ENCODE measurements at regions not wholly inside any gene's neighbourhood (a gene's known extent, or its start where the extent isn't known, plus 50 kb on each side); places are given as distances from the start of the nearest gene placed in this dataset.

DNA sequence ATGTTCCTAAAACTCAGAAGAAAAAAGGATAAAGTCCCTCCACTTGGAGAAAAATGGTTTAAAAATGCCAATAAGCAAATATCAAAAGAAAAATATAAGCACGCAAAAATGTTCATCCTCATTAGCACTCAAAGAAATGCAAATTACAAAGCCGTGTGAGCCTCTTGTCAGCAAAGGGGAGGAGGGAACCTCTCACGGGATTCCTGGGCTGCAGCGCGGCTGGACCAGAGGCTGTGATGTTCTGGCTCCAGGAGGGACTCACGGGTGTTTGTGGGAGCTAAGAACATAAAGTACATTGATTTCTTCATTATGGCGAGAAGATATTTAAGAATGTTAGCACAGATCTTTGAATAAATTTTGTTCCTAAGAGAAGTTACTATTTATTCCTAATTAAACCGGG, 1451.2 kb downstream of the BRD1 start:
- FAIRE-seq: no peak
- TF ChIP-seq, protein P1, sequence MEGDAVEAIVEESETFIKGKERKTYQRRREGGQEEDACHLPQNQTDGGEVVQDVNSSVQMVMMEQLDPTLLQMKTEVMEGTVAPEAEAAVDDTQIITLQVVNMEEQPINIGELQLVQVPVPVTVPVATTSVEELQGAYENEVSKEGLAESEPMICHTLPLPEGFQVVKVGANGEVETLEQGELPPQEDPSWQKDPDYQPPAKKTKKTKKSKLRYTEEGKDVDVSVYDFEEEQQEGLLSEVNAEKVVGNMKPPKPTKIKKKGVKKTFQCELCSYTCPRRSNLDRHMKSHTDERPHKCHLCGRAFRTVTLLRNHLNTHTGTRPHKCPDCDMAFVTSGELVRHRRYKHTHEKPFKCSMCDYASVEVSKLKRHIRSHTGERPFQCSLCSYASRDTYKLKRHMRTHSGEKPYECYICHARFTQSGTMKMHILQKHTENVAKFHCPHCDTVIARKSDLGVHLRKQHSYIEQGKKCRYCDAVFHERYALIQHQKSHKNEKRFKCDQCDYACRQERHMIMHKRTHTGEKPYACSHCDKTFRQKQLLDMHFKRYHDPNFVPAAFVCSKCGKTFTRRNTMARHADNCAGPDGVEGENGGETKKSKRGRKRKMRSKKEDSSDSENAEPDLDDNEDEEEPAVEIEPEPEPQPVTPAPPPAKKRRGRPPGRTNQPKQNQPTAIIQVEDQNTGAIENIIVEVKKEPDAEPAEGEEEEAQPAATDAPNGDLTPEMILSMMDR (IDR thresholded peaks at IDR 0.05; ENCODE audit: insufficient read depth, missing control alignments): no peak

DNA sequence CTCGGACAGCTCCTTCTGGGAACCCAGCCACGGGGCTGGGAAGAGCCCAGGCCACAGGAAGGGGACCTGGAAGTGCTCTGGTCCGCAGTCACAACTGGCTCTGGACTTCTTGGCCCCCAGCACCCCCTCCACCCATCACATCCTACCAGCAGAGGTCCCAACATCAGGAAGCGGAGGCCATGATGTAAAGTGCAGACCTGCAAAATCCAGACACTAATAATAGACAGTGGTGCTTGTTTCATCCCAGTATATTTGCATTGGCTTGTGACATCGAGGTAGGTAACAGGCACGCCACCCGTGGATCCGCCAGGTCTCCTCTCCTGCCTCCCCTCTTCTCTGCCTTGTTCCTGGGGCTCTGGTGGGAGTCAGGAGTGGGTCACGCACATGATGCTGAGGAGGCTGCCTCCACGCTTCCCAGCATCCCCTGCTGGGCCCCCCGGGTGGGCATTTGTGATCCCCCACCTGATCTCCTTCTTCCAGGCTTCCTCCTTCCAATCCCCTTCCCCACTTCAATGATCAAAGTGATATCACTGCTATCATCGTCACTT, 1454.0 kb downstream of the BRD1 start:
- no peak for FAIRE-seq
- TF ChIP-seq, protein P1 (IDR thresholded peaks at IDR 0.05; ENCODE audit: insufficient read depth, missing control alignments): no peak
- no peak for DNase-seq (ENCODE audit: insufficient read length, low spot score)

More for the DNA sequence above, 1451.2 kb downstream of the BRD1 start:
- DNase-seq (ENCODE audit: insufficient read length, low spot score): no peak

DNA sequence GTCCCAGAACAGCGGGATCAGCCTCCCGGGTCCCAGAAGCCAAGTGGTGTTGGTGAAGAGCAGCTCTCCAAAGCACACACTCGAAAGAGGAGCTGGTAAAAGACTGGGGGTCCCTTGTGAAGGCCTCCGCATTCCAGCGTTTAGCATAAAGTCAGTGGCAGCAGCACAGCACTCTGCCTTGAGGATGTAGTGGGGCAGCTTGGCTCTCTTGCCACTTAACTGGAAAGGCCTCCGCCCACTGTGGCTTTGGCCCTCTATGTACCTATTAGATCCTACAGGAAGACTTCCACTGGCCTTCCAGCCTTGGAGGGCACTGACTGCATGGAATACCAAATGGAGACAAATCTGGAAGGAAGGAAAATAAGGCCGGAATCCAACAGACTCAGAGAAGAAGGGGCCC, 1455.3 kb downstream of the BRD1 start:
- FAIRE-seq (no peak), DNase-seq (ENCODE audit: insufficient read length, low spot score) (no peak)
- TF ChIP-seq, protein P1 (IDR thresholded peaks at IDR 0.05; ENCODE audit: insufficient read depth, missing control alignments): no peak

DNA sequence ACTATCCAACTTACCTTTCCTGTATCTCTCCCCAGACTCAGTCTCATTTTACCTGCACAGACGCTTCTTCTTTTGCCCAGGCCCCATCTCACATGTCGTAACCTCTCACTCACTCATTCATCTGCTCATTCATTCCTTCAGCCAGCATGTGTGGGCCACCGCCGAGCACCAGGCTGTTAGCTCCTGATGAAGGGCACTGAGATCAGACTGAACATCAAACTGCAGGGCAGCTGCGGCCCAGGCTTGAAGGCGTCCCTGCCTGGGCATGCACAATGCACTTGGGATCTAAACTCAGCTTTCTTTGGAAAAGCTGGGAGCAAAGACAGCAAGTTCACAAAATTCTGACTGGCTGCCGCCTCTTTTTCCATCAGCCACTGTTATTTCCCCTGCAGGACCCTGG, 1456.3 kb downstream of the BRD1 start:
- FAIRE-seq (no peak), DNase-seq (ENCODE audit: insufficient read length, low spot score) (no peak)
- TF ChIP-seq, protein P1 (IDR thresholded peaks at IDR 0.05; ENCODE audit: insufficient read depth, missing control alignments): no peak

DNA sequence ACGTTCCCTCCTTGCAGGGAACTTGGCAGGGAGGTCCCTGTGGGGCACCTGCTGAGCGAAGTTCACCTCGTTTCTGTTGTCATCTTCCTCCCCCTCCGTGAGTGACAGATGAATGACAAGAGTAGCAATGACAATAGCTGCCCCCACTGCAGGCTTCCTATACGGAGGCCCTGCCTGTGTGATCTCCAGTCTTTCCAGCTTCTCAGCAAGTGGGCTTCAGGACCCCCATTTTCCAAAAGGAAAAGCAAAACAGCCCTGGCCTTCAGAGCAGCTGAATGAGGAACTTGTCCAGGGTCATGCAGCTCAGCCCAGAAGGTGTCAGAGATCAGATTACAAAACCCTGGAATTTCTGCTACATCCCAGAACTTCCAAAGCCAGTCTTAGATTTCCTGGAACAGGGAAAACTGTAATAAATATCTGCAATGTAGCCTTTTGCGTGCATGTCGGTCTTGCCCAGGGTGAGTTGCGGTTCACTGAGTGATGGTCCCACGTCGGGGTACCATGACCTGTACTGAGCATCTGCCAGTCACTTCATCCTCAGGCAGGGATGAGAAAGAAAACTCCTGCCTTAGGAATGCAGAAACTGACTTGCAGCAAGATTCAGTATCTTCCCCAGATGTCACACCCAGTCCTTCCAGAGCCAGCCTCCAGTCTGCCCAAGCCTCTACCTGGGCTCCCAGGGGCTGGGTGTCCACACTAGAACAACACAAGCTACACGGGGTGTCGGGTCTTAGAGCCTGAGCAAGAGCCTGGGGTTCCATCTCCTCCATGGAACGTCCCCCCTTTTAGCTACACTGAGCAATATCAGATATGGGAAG, 1457.0 kb downstream of the BRD1 start:
- TF ChIP-seq, protein P1 (IDR thresholded peaks at IDR 0.05; ENCODE audit: insufficient read depth, missing control alignments): no peak
- FAIRE-seq: no peak
- no peak for DNase-seq (ENCODE audit: insufficient read length, low spot score)

DNA sequence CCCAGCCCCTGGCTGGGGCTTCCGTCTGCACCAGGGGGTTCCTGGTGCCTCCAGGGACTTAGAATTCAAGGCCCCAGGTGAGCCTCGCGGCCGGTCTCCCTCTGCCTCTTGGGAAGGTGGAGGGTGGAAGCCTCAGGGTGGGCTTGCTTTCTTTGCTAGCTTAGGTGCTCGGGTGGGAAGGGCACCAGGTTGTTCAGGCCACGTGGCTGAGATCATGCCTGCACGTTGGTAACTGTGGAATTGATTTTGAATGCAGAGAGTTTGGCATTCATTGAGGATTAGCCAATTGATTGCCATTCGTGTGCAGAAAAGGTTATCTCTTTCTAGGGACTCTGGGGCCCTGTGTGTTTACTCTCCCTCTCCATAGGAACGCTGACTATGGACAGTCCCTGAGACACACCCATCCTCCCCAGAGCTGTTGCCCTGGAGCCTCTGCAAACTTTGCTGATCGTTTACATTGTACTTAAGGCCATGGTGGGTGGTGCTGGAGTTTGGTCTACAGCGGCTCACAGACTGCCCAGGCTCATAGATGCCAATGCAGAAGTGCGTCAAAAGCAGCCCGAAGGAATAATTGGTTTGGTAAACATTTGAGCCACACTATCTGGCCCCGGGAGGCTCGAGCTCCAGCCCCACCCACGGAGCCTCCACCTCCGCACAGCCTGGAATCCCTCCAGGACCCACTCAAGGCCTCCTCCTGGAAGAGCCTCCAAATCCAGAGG, 1457.7 kb downstream of the BRD1 start:
- DNase-seq (ENCODE audit: insufficient read length, low spot score): no peak
- TF ChIP-seq, protein P1 (IDR thresholded peaks at IDR 0.05; ENCODE audit: insufficient read depth, missing control alignments): no peak
- FAIRE-seq: no peak

Data from D721Med (cell line).